BJ (cell line): ENCODE measurements at regions not wholly inside any gene's neighbourhood (a gene's known extent, or its start where the extent isn't known, plus 50 kb on each side); places are given as distances from the start of the nearest gene placed in this dataset. TPM values are rescaled to one million over a fixed set of nuclear protein-coding genes. Genes with fewer than 3 reads are reported as not detected.
"Not testable (repeated sequence)": the region's sequence is repeated elsewhere in the genome, so short reads cannot be mapped to it uniquely, and the experiment has no call there.

ENCODE experiments used
- CTCF ChIA-PET: fragments of 350-600 bp; formaldehyde crosslinking; extraction: SDS; loops from one replicate; lab custom pipeline; 2021; ENCODE audit warnings: antibody characterized with exemption, inconsistent platforms; lab: Yijun Ruan, JAX
- POLR2A ChIA-PET: fragments of 300-600 bp; sonication (Branson Sonifier 250); formaldehyde crosslinking; extraction: SDS; loops from one replicate; lab custom pipeline; 2021; ENCODE audit warnings: antibody characterized with exemption; lab: Charles Lee
- DNase-seq: peaks from one replicate; pipeline ENCODE4 v3.0.0-alpha.2; 2011; ENCODE audit warnings: low read depth
- H3K27me3 ChIP-seq: 2 replicates; pipeline ENCODE4 v1.6.0; 2011; ENCODE audit warnings: low read length; ENCODE audit not compliant: control insufficient read depth, insufficient read depth
- H3K36me3 ChIP-seq: 2 replicates; pipeline ENCODE4 v1.5.1; 2011; ENCODE audit warnings: low read length; ENCODE audit not compliant: control insufficient read depth, insufficient read depth
- H3K4me3 ChIP-seq: 2 replicates; pipeline ENCODE4 v1.5.1; 2011; ENCODE audit warnings: low read depth, mild to moderate bottlenecking, control low read depth, low read length
- small RNA-seq: library from RNA; depleted of rRNA; stranded (forward); fragments of <200 nt; gene quantifications from one replicate; pipeline ENCODE3, GENCODE V24; 2012; ENCODE audit warnings: low replicate concordance, low read depth; ENCODE audit not compliant: insufficient read length

- H3K27me3 ChIP-seq, CTCF ChIA-PET, POLR2A ChIA-PET: not testable (repeated sequence)
These were observed 56.2 kb upstream of the SPN start for GRCh38 chr16:29606669-29607427.

DNA sequence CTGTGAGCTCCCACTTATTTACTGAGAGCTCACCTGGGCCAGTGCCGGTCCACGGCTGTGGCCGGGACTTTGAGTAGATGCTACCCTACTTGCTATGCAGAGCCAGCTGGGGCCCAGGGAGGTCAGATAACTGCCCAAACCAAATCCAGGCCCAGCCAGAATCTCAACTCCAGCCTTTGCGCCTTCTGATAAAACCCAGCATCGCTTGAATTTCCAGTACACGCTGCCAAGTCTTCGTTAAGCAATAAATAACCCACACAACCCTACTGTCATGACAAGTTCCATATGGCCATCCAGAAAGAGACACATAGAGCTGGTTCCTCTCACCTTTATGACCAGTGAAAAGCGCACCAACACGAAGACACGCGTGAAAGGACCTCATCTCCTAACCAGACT lies 55.6 kb upstream of the SPN start:
- H3K4me3 ChIP-seq, CTCF ChIA-PET, DNase-seq, POLR2A ChIA-PET, H3K27me3 ChIP-seq, H3K36me3 ChIP-seq: not testable (repeated sequence)

More at GRCh38 chr16:29606669-29607427, 56.2 kb upstream of the SPN start:
- DNase-seq, H3K4me3 ChIP-seq, H3K36me3 ChIP-seq: not testable (repeated sequence)

DNA sequence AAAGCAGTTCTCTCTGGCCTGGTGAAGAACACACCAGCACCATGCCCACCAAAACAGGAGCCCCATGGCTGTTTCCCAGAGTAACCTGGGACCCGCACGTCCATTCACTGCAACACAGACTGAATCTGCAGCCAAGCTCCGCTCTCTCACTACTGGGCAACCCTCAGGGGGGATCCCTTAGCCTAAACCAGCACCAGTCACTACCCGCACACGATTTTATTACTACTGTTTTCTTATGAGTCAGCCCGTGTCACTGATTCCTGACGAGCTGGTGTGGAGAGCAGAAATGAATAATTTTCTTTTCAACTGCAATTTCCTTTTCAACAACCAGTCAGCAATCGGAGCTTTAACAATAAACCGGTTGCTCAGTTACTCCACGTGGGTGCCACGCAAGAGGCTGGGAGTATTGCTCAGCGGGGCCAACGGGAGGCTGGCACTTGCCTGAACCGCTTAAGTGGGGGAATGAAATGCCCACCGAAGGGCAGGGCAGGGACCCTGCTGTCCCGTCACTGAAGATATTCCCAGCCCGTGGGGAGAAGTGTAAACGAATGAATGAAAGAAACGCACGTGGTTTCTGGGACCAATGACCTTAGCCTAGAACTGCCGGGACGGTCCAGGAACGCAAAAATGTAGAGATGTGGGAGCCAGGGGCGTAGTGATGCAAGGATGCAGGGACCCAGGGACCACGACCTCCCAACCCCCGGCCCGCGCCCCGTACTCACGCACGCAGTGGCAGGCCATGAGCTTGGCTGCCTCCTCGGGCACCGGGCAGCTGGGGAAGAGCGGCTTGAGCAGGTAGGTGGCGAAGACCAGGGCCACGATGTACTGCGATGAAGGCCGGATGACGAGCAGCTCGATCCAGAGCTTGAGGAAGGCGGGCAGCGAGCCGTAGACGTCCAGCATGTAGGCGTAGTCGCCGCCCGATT lies 50.4 kb upstream of the SPN start:
- DNase-seq, POLR2A ChIA-PET, CTCF ChIA-PET, H3K27me3 ChIP-seq, H3K36me3 ChIP-seq: not testable (repeated sequence)
- peak overlapping the region; percentile 56 for H3K4me3 ChIP-seq

Small RNA genes in the stretch of these regions (small RNA-seq; reads per million reads assigned to genes)
- not detected for gene MIR3680-2
